ENCODE measurements at regions not wholly inside any gene's neighbourhood (a gene's known extent, or its start where the extent isn't known, plus 50 kb on each side); places are given as distances from the start of the nearest gene placed in this dataset.
A peak's percentile ranks its signal among the peaks of the same experiment; 100 is the strongest.
"Not testable (repeated sequence)": the region's sequence is repeated elsewhere in the genome, so short reads cannot be mapped to it uniquely, and the experiment has no call there.

- peak overlapping the region; percentile 77 for H3K4ac ChIP-seq (ENCODE audit: low read depth, low read length)
- in situ Hi-C loops (cut with MboI; ENCODE audit: low sequenced_read_pairs) (no loop called here), dilution Hi-C loops (cut with HindIII; ENCODE audit: low sequenced_read_pairs, unreplicated experiment) (no loop called here), intact Hi-C loops (cut with micrococcal nuclease) (no loop called here)
- CTCF ChIA-PET: interaction anchor here (1.4 kb wide), 1 partner anchor 281 kb away, joined by 3 read pairs; no protein-coding TSS in a partner anchor
- peak overlapping the region; percentile 60 for H2AK5ac ChIP-seq (ENCODE audit: low read depth, low read length)
- no peaks in the 10 kb centered on the region for H3K79me1 ChIP-seq (ENCODE audit: low read depth in 1 of 2, low read length in 2 of 2)
- H4K20me1 ChIP-seq (ENCODE audit: insufficient read depth, low read length): no peaks in the 10 kb centered on the region
- H2BK5ac ChIP-seq (ENCODE audit: low read depth, low read length, poor library complexity, severe bottlenecking): peak overlapping the region; percentile 85
- H3K4me3 ChIP-seq (ENCODE audit: insufficient read depth, low read depth, low read length): no peak overlapping the region
- DNase-seq (peak; percentile 84), ATAC-seq (ENCODE audit: low read depth) (peak; percentile 89)
- H2BK120ac ChIP-seq (ENCODE audit: low read depth, low read length): peak overlapping the region; percentile 79
- H2AK9ac ChIP-seq (replicated peaks; ENCODE audit: low read depth, low read length, poor library complexity): no peak overlapping the region
- H3K4me1 ChIP-seq (ENCODE audit: control insufficient read depth, insufficient read depth, low read length): peaks cover 5% of the 10 kb centered on the region
- peak overlapping the region; percentile 76; the same call in 1 of the 2 replicates for H3K18ac ChIP-seq (ENCODE audit: low read depth, low read length)
- peak overlapping the region; percentile 75; the same call in 1 of the 2 replicates for H3K14ac ChIP-seq (replicated peaks; ENCODE audit: low read depth, low read length)
- WGBS, 2 experiments (ENCODE audit: extremely low coverage in 2 of 2, insufficient read length in 1 of 2): 20% methylated on average over 1 of the region's 7 CpGs; no CpG with 5 or more reads in 1 of the 2 experiments
- H4K91ac ChIP-seq (ENCODE audit: insufficient read depth, low read depth, low read length): peak overlapping the region; percentile 81
- no TSS peak for BruUV-seq (replicated peaks)
- no peak overlapping the region for H3K56ac ChIP-seq (ENCODE audit: extremely low read depth, insufficient read depth, low read length)
- peak overlapping the region; percentile 4; the same call in 1 of the 2 replicates for H3K4me2 ChIP-seq (ENCODE audit: low read depth, low read length)
- peak overlapping the region; percentile 67 for H3K27ac ChIP-seq (ENCODE audit: insufficient read depth, low read length)
- peak overlapping the region; percentile 53 for H4K5ac ChIP-seq (ENCODE audit: low read depth, low read length)
- no peak overlapping the region for H3K9ac ChIP-seq (ENCODE audit: low read depth, low read length)
- H3K23ac ChIP-seq (ENCODE audit: low read depth, low read length): no peak overlapping the region
- H3K27me3 ChIP-seq (ENCODE audit: control insufficient read depth, insufficient read depth, low read length): peaks cover 3% of the 10 kb centered on the region; the same call in 1 of the 2 replicates
- H2BK20ac ChIP-seq (ENCODE audit: low read depth, low read length): peak overlapping the region; percentile 50
- H3K9me3 ChIP-seq (ENCODE audit: control insufficient read depth, insufficient read depth, low read length): no peaks in the 10 kb centered on the region
- peak overlapping the region; percentile 32 to 55; a peak in 3 of 4 replicates for H4K8ac ChIP-seq (ENCODE audit: low read depth in 2 of 2, low read length in 2 of 2)
- peak overlapping the region; percentile 79; the same call in 2 of the 3 replicates for H2BK15ac ChIP-seq (ENCODE audit: low read depth, low read length)
- POLR2A ChIA-PET (ENCODE audit: unreplicated experiment): no interaction called here
- no peaks in the 10 kb centered on the region for H3K36me3 ChIP-seq (ENCODE audit: control insufficient read depth, insufficient read depth, low read length)
- peak overlapping the region; percentile 50 for H2AFZ ChIP-seq (replicated peaks; ENCODE audit: low read length, poor library complexity)
- TF ChIP-seq FOS (IDR thresholded peaks at IDR 0.05; ENCODE audit: low read depth, low read length): 0 out of 2 replicates have a peak, but pooled peaks have one; percentile 5
- peak; percentile 27; the same call in 1 of the 2 replicates for TF ChIP-seq MAFK (IDR thresholded peaks at IDR 0.05; ENCODE audit: low read depth, low read length)
- TF ChIP-seq RCOR1 (IDR thresholded peaks at IDR 0.05; ENCODE audit: insufficient replicate concordance, low read length): peak; percentile 18
- no peak for TF ChIP-seq POLR2A (IDR thresholded peaks at IDR 0.05; ENCODE audit: low read depth, low read length)
- TF ChIP-seq SMC3 (IDR thresholded peaks at IDR 0.05; ENCODE audit: low read depth, low read length): peak; percentile 24; the same call in 1 of the 2 replicates
- peak; percentile 53; the same call in 1 of the 2 replicates for TF ChIP-seq CEBPB (IDR thresholded peaks at IDR 0.05; ENCODE audit: low read depth, low read length)
- H3K9me1 ChIP-seq (ENCODE audit: insufficient read depth, low read length): no peaks in the 10 kb centered on the region
These were observed 132.4 kb upstream of the LPP start for GRCh38 chr3:188021502-188022040.

- H2BK20ac ChIP-seq (ENCODE audit: low read depth, low read length); H4K8ac ChIP-seq (ENCODE audit: low read depth in 2 of 2, low read length in 2 of 2); BruUV-seq (replicated peaks); H3K4me1 ChIP-seq (ENCODE audit: control insufficient read depth, insufficient read depth, low read length); H4K91ac ChIP-seq (ENCODE audit: insufficient read depth, low read depth, low read length); H3K27ac ChIP-seq (ENCODE audit: insufficient read depth, low read length); H3K4ac ChIP-seq (ENCODE audit: low read depth, low read length); H3K36me3 ChIP-seq (ENCODE audit: control insufficient read depth, insufficient read depth, low read length); H2BK15ac ChIP-seq (ENCODE audit: low read depth, low read length); H2AK9ac ChIP-seq (replicated peaks; ENCODE audit: low read depth, low read length, poor library complexity); H3K27me3 ChIP-seq (ENCODE audit: control insufficient read depth, insufficient read depth, low read length); H4K20me1 ChIP-seq (ENCODE audit: insufficient read depth, low read length); H3K18ac ChIP-seq (ENCODE audit: low read depth, low read length); in situ Hi-C loops (cut with MboI; ENCODE audit: low sequenced_read_pairs); H2BK5ac ChIP-seq (ENCODE audit: low read depth, low read length, poor library complexity, severe bottlenecking); DNase-seq; intact Hi-C loops (cut with micrococcal nuclease); H3K9ac ChIP-seq (ENCODE audit: low read depth, low read length); H3K56ac ChIP-seq (ENCODE audit: extremely low read depth, insufficient read depth, low read length); H3K9me3 ChIP-seq (ENCODE audit: control insufficient read depth, insufficient read depth, low read length); dilution Hi-C loops (cut with HindIII; ENCODE audit: low sequenced_read_pairs, unreplicated experiment); H3K9me1 ChIP-seq (ENCODE audit: insufficient read depth, low read length); H4K5ac ChIP-seq (ENCODE audit: low read depth, low read length); CTCF ChIA-PET; H3K23ac ChIP-seq (ENCODE audit: low read depth, low read length); ATAC-seq (ENCODE audit: low read depth); H2AK5ac ChIP-seq (ENCODE audit: low read depth, low read length); H3K79me1 ChIP-seq (ENCODE audit: low read depth in 1 of 2, low read length in 2 of 2); H2AFZ ChIP-seq (replicated peaks; ENCODE audit: low read length, poor library complexity); H3K4me3 ChIP-seq (ENCODE audit: insufficient read depth, low read depth, low read length); H3K4me2 ChIP-seq (ENCODE audit: low read depth, low read length); H2BK120ac ChIP-seq (ENCODE audit: low read depth, low read length); H3K14ac ChIP-seq (replicated peaks; ENCODE audit: low read depth, low read length): not testable (repeated sequence)
- POLR2A ChIA-PET (ENCODE audit: unreplicated experiment): interaction anchor here (0.6 kb wide), 1 partner anchor 110 kb away, joined by 4 read pairs; no protein-coding TSS in a partner anchor
- WGBS, 2 experiments (ENCODE audit: extremely low coverage in 2 of 2, insufficient read length in 1 of 2): no CpG with 5 or more reads among the region's 4 CpGs
These were observed 131.1 kb upstream of the LPP start for GRCh38 chr3:188022902-188023301.

All from IMR-90 (cell line).